OCI-LY7 (cell line): ENCODE measurements at regions not wholly inside any gene's neighbourhood (a gene's known extent, or its start where the extent isn't known, plus 50 kb on each side); places are given as distances from the start of the nearest gene placed in this dataset.
"Not testable (repeated sequence)": the region's sequence is repeated elsewhere in the genome, so short reads cannot be mapped to it uniquely, and the experiment has no call there.

Experiments used
- BruUV-seq: library from RNA; stranded (reverse); fragments of 400-500 nt; replicated peaks from 2 replicates; lab custom pipeline; 2021; lab: Mats Ljungman, UMichigan
- CTCF ChIA-PET: fragments of 300-600 bp; sonication (Branson Sonifier 250); formaldehyde crosslinking; loops from one replicate; lab custom pipeline; 2022; ENCODE audit warnings: antibody characterized with exemption; ENCODE audit not compliant: unreplicated experiment; lab: Charles Lee
- POLR2A ChIA-PET: fragments of 300-600 bp; sonication (Branson Sonifier 250); formaldehyde crosslinking; loops from one replicate; lab custom pipeline; 2022; ENCODE audit warnings: antibody characterized with exemption; lab: Charles Lee
- DNase-seq: peaks from one replicate; pipeline ENCODE4 v3.0.0-alpha.2; 2015; ENCODE audit warnings: low spot score
- H2AFZ ChIP-seq: fragments of 200-600 bp; sonication (generic), shearing (Covaris generic); 2 replicates; pipeline ENCODE4 v1.6.1; 2014; ENCODE audit warnings: mild to moderate bottlenecking, antibody characterized with exemption, low read length, moderate library complexity
- H3K27ac ChIP-seq: fragments of 200-600 bp; sonication (generic); 2 replicates; pipeline ENCODE4 v1.5.1; 2014; ENCODE audit warnings: mixed run types, low read depth, mild to moderate bottlenecking, moderate library complexity, low read length, inconsistent platforms; ENCODE audit not compliant: poor library complexity, severe bottlenecking
- H3K36me3 ChIP-seq: fragments of 200-600 bp; sonication (generic); 2 replicates; pipeline ENCODE4 v1.6.1; 2014; ENCODE audit warnings: mild to moderate bottlenecking, antibody characterized with exemption, low read length, moderate library complexity, mixed read lengths; ENCODE audit not compliant: insufficient read depth
- H3K4me1 ChIP-seq: fragments of 200-600 bp; sonication (generic); 2 replicates; pipeline ENCODE4 v1.5.1; 2014; ENCODE audit warnings: mild to moderate bottlenecking, low read length; ENCODE audit not compliant: insufficient read depth, poor library complexity, severe bottlenecking
- H3K4me2 ChIP-seq: fragments of 200-600 bp; sonication (generic); 2 replicates; pipeline ENCODE4 v1.6.1; 2014; ENCODE audit warnings: mild to moderate bottlenecking, low read length
- H3K4me3 ChIP-seq: fragments of 200-600 bp; sonication (generic); 2 replicates; pipeline ENCODE4 v1.5.1; 2014; ENCODE audit warnings: mild to moderate bottlenecking, low read depth, low read length; ENCODE audit not compliant: poor library complexity, severe bottlenecking
- H3K79me2 ChIP-seq: fragments of 200-600 bp; sonication (generic); 2 replicates; pipeline ENCODE4 v1.6.1; 2016; ENCODE audit warnings: low read depth, mild to moderate bottlenecking, low read length, moderate library complexity, mixed read lengths; ENCODE audit not compliant: insufficient read depth
- H3K9me2 ChIP-seq: fragments of 200-600 bp; sonication (generic); 2 replicates; pipeline ENCODE4 v1.6.1; 2016; ENCODE audit warnings: mild to moderate bottlenecking, low read length, mixed read lengths; ENCODE audit not compliant: insufficient read depth
- H3K9me3 ChIP-seq: fragments of 200-600 bp; sonication (generic); 2 replicates; pipeline ENCODE4 v1.6.1; 2014; ENCODE audit warnings: mild to moderate bottlenecking, mixed run types, low read length, mixed read lengths
- H4K20me1 ChIP-seq: fragments of 200-600 bp; sonication (generic); 2 replicates; pipeline ENCODE4 v1.6.1; 2014; ENCODE audit warnings: mild to moderate bottlenecking, antibody characterized with exemption, low read length, moderate library complexity, mixed read lengths; ENCODE audit not compliant: insufficient read depth
- EZH2phosphoT487 ChIP-seq: fragments of 200-600 bp; sonication (generic); IDR thresholded peaks from 2 replicates; pipeline ENCODE4 v1.6.1; 2018; ENCODE audit warnings: low read depth, borderline replicate concordance, mild to moderate bottlenecking, mixed run types, antibody characterized with exemption, low read length, moderate library complexity, mixed read lengths
- intact Hi-C: fragments of 100-400 bp; cut with micrococcal nuclease; formaldehyde crosslinking; loops from one replicate; pipeline ENCODE4 v1.10.0; 2022; ENCODE audit not compliant: unreplicated experiment
- TF ChIP-seq, protein P1 (sequence below): fragments of 200-600 bp; sonication (generic); conservative IDR thresholded peaks from 2 replicates; pipeline ENCODE4 v1.5.1; 2014; ENCODE audit warnings: mild to moderate bottlenecking, antibody characterized with exemption, low read length, moderate library complexity, mixed read lengths

DNA sequence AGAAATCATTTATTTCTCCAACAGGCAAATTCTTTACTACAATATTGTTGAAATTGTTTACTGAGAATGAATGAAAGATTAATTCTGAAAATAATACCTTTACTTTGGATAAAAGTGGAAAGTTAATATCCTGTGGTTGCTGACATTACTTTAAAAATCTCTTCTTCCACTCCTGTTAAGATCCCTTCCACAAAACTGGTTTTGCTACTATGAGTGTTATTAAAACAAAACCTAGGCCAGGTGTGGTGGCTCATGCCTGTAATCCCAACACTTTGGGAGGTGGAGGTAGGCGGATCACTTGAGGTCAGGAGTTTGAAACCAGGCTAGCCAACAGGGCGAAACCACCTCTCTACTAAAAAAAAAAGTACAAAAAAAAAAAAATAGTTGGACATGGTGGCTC lies 123.9 kb upstream of the CCDC150 start:
- no peak overlapping the region for H3K4me2 ChIP-seq
- no peak overlapping the region for H3K27ac ChIP-seq
- H3K4me3 ChIP-seq, result no peak overlapping the region
- no TSS peak for BruUV-seq
- H3K36me3 ChIP-seq, result no peaks in the 10 kb centered on the region
- intact Hi-C loops, result no loop called here
- no peaks in the 10 kb centered on the region for H4K20me1 ChIP-seq
- no peak for DNase-seq
- no peak overlapping the region for H2AFZ ChIP-seq
- no peaks in the 10 kb centered on the region for H3K9me2 ChIP-seq
- no peaks in the 10 kb centered on the region for H3K79me2 ChIP-seq
- no peaks in the 10 kb centered on the region for H3K4me1 ChIP-seq
- no peaks in the 10 kb centered on the region for H3K9me3 ChIP-seq
- POLR2A ChIA-PET, result interaction anchor here (0.6 to 1.0 kb wide), 2 partner anchors 15 to 1152 kb away, joined by 3 read pairs; no protein-coding TSS in a partner anchor
- CTCF ChIA-PET, result no interaction called here
- TF ChIP-seq, protein P1, sequence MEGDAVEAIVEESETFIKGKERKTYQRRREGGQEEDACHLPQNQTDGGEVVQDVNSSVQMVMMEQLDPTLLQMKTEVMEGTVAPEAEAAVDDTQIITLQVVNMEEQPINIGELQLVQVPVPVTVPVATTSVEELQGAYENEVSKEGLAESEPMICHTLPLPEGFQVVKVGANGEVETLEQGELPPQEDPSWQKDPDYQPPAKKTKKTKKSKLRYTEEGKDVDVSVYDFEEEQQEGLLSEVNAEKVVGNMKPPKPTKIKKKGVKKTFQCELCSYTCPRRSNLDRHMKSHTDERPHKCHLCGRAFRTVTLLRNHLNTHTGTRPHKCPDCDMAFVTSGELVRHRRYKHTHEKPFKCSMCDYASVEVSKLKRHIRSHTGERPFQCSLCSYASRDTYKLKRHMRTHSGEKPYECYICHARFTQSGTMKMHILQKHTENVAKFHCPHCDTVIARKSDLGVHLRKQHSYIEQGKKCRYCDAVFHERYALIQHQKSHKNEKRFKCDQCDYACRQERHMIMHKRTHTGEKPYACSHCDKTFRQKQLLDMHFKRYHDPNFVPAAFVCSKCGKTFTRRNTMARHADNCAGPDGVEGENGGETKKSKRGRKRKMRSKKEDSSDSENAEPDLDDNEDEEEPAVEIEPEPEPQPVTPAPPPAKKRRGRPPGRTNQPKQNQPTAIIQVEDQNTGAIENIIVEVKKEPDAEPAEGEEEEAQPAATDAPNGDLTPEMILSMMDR, result no peak
- TF ChIP-seq EZH2phosphoT487, result no peak

DNA sequence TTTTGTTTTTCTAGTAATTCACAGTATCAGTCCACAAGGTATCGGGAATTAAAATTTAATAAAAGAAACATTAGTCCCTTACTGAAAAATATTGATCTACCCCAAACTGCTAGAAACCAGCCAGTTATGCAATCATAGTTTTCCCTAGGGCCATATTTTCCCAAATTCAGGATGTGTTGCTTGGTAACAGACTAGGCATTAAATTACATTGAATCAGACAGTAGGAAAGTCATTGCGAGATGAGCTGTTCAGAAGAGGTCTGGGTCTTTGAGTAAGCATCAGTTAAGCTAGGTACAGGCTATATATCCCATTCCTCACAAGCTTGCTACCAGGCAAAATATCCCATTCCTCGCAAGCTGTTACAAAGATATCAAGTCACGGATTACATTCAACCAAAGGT lies 123.0 kb upstream of the CCDC150 start:
- Histone ChIP-seq H3K79me2 (no peaks in the 10 kb centered on the region), H3K4me1 (no peaks in the 10 kb centered on the region), H3K4me3 (no peak overlapping the region), H3K4me2 (no peak overlapping the region), H3K36me3 (no peaks in the 10 kb centered on the region), H3K27ac (no peak overlapping the region), H2AFZ (no peak overlapping the region), H3K9me2 (no peaks in the 10 kb centered on the region), H4K20me1 (no peaks in the 10 kb centered on the region), H3K9me3 (no peaks in the 10 kb centered on the region)
- ChIA-PET CTCF (no interaction called here), POLR2A (interaction anchor here (1.0 kb wide), 1 partner anchor 14 kb away, joined by 3 read pairs; no protein-coding TSS in a partner anchor)
- BruUV-seq, result no TSS peak
- intact Hi-C loops, result no loop called here
- TF ChIP-seq, protein P1, result no peak
- TF ChIP-seq EZH2phosphoT487, result no peak
- no peak for DNase-seq

DNA sequence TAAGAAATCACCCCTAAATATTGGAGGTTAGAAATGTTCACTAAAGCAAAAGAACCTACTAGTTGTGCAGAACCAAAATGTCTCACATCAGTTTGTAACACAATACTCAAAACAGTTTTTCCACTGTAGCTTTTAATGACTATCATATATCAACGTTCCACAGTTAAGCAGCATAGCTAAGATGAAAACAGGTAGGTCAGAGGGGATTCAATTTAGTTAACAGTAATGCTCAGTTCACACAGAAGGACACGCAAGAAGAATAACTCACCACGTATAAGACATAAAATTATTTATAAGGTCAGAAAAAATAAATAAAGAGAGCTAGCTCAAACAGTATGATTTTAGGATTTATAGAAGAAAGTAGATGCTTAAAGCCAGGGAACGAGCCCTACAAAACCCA lies 118.9 kb upstream of the CCDC150 start:
- Histone ChIP-seq H3K9me2 (no peaks in the 10 kb centered on the region), H3K4me3 (no peak overlapping the region), H3K36me3 (no peaks in the 10 kb centered on the region), H2AFZ (no peak overlapping the region), H3K79me2 (no peaks in the 10 kb centered on the region), H3K4me1 (no peaks in the 10 kb centered on the region), H4K20me1 (no peaks in the 10 kb centered on the region), H3K27ac (no peak overlapping the region), H3K9me3 (no peaks in the 10 kb centered on the region), H3K4me2 (no peak overlapping the region)
- ChIA-PET POLR2A (interaction anchor here (1.3 kb wide), 1 partner anchor 10 kb away, joined by 4 read pairs; no protein-coding TSS in a partner anchor), CTCF (no interaction called here)
- no peak for TF ChIP-seq EZH2phosphoT487
- TF ChIP-seq, protein P1, result no peak
- no TSS peak for BruUV-seq
- DNase-seq, result no peak
- intact Hi-C loops, result no loop called here

DNA sequence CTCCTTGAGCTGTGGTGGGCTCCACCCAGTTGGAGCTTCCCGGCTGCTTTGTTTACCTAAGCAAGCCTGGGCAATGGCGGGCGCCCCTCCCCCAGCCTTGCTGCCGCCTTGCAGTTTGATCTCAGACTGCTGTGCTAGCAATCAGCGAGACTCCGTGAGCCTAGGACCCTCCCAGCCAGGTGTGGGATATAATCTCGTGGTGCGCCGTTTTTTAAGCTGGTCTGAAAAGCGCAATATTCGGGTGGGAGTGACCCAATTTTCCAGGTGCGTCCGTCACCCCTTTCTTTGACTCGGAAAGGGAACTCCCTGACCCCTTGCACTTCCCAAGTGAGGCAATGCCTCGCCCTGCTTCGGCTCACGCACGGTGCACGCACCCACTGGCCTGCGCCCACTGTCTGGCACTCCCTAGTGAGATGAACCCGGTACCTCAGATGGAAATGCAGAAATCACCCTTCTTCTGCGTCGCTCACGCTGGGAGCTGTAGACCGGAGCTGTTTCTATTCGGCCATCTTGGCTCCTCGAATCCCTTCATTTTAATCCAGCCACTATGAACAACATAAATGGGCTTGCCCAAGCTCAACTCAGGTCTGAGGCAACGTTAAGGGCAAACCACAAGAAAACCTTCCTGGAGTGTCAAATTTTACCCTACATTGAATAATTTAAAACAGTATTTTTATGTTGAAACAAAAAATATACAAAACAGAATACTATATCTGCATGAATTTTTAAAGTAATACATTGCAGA lies 112.4 kb upstream of the CCDC150 start:
- H3K9me3 ChIP-seq, H3K36me3 ChIP-seq, CTCF ChIA-PET, DNase-seq, H3K4me1 ChIP-seq, H3K4me3 ChIP-seq, H4K20me1 ChIP-seq, H3K79me2 ChIP-seq, H3K27ac ChIP-seq, POLR2A ChIA-PET, H3K9me2 ChIP-seq, BruUV-seq, H2AFZ ChIP-seq, H3K4me2 ChIP-seq, intact Hi-C loops: not testable (repeated sequence)
